Esophagus squamous epithelium (tissue), 5 donors: ENCODE measurements at regions not wholly inside any gene's neighbourhood (a gene's known extent, or its start where the extent isn't known, plus 50 kb on each side); places are given as distances from the start of the nearest gene placed in this dataset.

ENCODE experiments used
- DNase-seq: peaks from one replicate; lab custom pipeline; 2025; lab: John Stamatoyannopoulos, UW
- H3K27ac ChIP-seq, 4 donors: fragments of 200-600 bp; sonication (generic); one replicate each; pipeline ENCODE4 v1.5.1; 2016 to 2019; ENCODE audit warnings: mild to moderate bottlenecking in 1 of 4
- H3K27me3 ChIP-seq, 4 donors: fragments of 200-600 bp; sonication (generic); 1 replicate in 3 of 4; 2 replicates in 1 of 4; pipeline versions ENCODE4 v1.5.1 to v1.6.0; 2017 to 2021; ENCODE audit warnings: antibody characterized with exemption in 1 of 4
- H3K36me3 ChIP-seq, 3 donors: fragments of 200-600 bp; sonication (generic); one replicate each; pipeline ENCODE4 v1.5.1; 2016 to 2019
- H3K4me1 ChIP-seq, 3 donors: fragments of 200-600 bp; sonication (generic); one replicate each; pipeline ENCODE4 v1.5.1; 2017 to 2019
- H3K4me3 ChIP-seq, 4 donors: fragments of 200-600 bp; sonication (generic); 1 replicate in 3 of 4; 2 replicates in 1 of 4; pipeline ENCODE4 v1.5.1; 2016 to 2019; ENCODE audit warnings: mild to moderate bottlenecking in 2 of 4, moderate library complexity in 1 of 4
- H3K9me3 ChIP-seq, 3 donors: fragments of 200-600 bp; sonication (generic); one replicate each; pipeline ENCODE4 v1.5.1; 2016 to 2019
- CTCF ChIP-seq, 6 experiments: fragments of 450-650 bp in 4 of 6; fragments of 200-600 bp in 2 of 6; sonication (generic) in 2 of 6; IDR thresholded peaks; one replicate each; pipeline ENCODE4 v1.5.1; 2016 to 2019; ENCODE audit warnings: antibody characterized with exemption in 6 of 6, mild to moderate bottlenecking in 4 of 6, moderate library complexity in 4 of 6
- POLR2A ChIP-seq, 4 donors: fragments of 450-650 bp; IDR thresholded peaks; one replicate each; pipeline ENCODE4 v1.6.1; 2017; ENCODE audit warnings: antibody characterized with exemption in 4 of 4, mild to moderate bottlenecking in 4 of 4, moderate library complexity in 3 of 4
- WGBS, 2 donors: methylation state at CpG; one replicate each; pipeline ENCODE4 v1.1.5; 2018; 5-methylcytosine and 5-hydroxymethylcytosine counted together
- intact Hi-C: fragments of 100-400 bp; cut with DNase I; formaldehyde crosslinking; loops from one replicate; pipeline ENCODE4 v1.15.0; 2022
- donor health status: DM: yes; HTN: yes; CAD: no.

- Histone ChIP-seq H3K9me3 (no peaks in the 10 kb centered on the region), H3K27ac (no peak overlapping the region), H3K36me3 (no peaks in the 10 kb centered on the region), H3K4me1 (peaks cover 0 to 16% (median 5%) of the 10 kb centered on the region in 3 donors), H3K4me3 (no peak overlapping the region), H3K27me3 (no peaks in the 10 kb centered on the region)
- no peak for TF ChIP-seq POLR2A (IDR thresholded peaks at IDR 0.05)
- no peak for TF ChIP-seq CTCF (IDR thresholded peaks at IDR 0.05)
- 64 to 68% methylated on average over 4 of the region's 4 CpGs for WGBS, 2 donors
- intact Hi-C loops, result no loop called here
- no peak for DNase-seq
Measured at GRCh38 chr12:93056971-93057535, 128.0 kb upstream of the EEA1 start.

DNA sequence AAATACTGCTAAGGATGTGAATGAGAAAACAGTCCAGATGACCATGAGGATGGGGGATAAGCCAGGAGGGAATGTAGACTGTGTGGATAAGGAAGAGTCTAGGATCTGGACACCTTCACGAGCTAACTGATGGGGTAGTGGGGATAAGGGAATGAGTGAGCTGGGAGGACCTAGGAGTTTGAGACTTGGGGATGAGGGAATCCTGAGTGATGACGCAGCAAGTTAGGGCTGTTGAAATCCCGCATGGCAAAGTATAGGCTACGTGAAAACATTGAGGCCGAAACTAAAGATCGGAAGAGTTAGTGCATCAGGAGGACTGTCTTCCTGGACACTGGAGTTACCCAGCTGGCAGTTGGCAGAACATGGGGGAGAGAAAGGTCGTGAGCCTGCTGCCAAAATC is 129.2 kb upstream of the EEA1 start:
- H3K27ac ChIP-seq, result no peak overlapping the region
- H3K9me3 ChIP-seq, result no peaks in the 10 kb centered on the region
- H3K4me1 ChIP-seq, result peaks cover 0 to 21% (median 5%) of the 10 kb centered on the region in 3 donors
- intact Hi-C loops, result no loop called here
- TF ChIP-seq CTCF (IDR thresholded peaks at IDR 0.05) (no peak), POLR2A (IDR thresholded peaks at IDR 0.05) (no peak)
- no peaks in the 10 kb centered on the region for H3K27me3 ChIP-seq
- no peaks in the 10 kb centered on the region for H3K36me3 ChIP-seq
- DNase-seq, result no peak
- 76 to 88% methylated on average over 7 of the region's 7 CpGs for WGBS, 2 donors
- H3K4me3 ChIP-seq, result no peak overlapping the region

DNA sequence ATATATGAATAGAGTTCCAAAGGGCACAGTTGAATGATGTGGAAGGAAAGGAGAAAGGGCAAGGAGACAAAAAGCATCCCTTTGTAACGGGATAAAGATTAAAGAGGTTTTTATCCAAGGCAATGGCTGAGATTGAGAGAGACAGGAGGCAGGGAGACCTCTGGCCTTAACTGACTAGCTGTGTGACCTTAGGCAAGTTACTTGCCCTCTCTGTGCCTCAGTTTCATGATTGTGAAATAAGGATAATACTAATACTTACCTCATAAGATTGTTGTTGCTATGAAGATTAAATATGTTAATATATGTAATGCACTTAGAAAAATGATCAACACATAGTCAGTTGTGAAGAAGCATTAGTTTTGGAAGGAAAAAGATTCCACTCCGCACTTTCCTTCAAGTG is 130.2 kb upstream of the EEA1 start:
- Histone ChIP-seq H3K27me3 (no peaks in the 10 kb centered on the region), H3K4me3 (no peak overlapping the region), H3K9me3 (no peaks in the 10 kb centered on the region), H3K36me3 (no peaks in the 10 kb centered on the region), H3K27ac (no peak overlapping the region), H3K4me1 (peaks cover 0 to 21% (median 5%) of the 10 kb centered on the region in 3 donors)
- 89 to 93% methylated on average over 2 of the region's 2 CpGs for WGBS, 2 donors
- no peak for DNase-seq
- intact Hi-C loops, result no loop called here
- TF ChIP-seq POLR2A (IDR thresholded peaks at IDR 0.05) (no peak), CTCF (IDR thresholded peaks at IDR 0.05) (no peak)

DNA sequence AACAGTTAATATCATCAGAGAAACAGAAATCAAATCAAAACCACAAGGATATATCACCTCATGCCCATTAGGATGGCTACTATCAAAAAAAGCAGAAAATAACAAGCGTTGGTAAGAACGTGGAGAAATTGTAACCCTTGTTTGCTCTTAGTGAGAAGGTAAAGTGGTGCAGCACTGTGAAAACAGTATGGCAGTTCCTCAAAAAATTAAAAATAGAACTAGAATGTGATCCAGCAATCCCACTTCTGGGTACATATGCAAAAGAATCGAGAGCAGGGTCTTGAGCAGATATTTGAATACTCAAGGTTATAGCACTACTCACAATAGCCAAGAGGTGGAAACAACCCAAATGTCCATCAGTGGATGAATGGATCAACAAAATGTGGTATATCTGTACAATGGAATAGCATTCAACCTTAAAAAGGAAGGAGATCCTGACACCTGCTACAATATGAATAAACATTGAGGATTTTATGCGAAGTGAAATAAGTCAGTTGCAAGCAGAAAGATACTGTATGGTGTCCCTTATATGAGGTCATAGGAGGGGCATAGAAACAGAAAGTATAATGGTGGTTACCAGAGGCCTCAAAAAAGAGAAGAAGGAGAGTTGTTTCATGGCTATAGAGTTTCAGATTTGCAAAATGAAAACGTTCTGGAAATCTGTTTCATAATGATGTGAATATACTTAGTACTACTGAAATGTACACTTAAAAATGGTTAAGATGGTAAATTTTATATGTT is 131.0 kb upstream of the EEA1 start:
- WGBS, 2 donors, result 67 to 78% methylated on average over 5 of the region's 5 CpGs
- intact Hi-C loops, result no loop called here
- no peak overlapping the region for H3K4me3 ChIP-seq
- TF ChIP-seq POLR2A (IDR thresholded peaks at IDR 0.05) (no peak), CTCF (IDR thresholded peaks at IDR 0.05) (no peak)
- no peaks in the 10 kb centered on the region for H3K36me3 ChIP-seq
- no peaks in the 10 kb centered on the region for H3K9me3 ChIP-seq
- DNase-seq, result no peak
- no peaks in the 10 kb centered on the region for H3K27me3 ChIP-seq
- H3K4me1 ChIP-seq, result peaks cover 0 to 21% (median 5%) of the 10 kb centered on the region in 3 donors
- H3K27ac ChIP-seq, result no peak overlapping the region

GRCh38 chr12:93060666-93061472 is 131.8 kb upstream of the EEA1 start:
- no peak for DNase-seq
- Histone ChIP-seq H3K4me1 (peaks cover 0 to 21% (median 5%) of the 10 kb centered on the region in 3 donors), H3K4me3 (no peak overlapping the region), H3K27ac (peak overlapping the region in 3 of 4 donors; percentile 14 to 51 (median 49)), H3K27me3 (no peaks in the 10 kb centered on the region), H3K36me3 (no peaks in the 10 kb centered on the region), H3K9me3 (no peaks in the 10 kb centered on the region)
- intact Hi-C loops, result no loop called here
- whole genome bisulfite sequencing, 2 donors, result 65 to 68% methylated on average over 6 to 8 of the region's 8 CpGs
- TF ChIP-seq POLR2A (IDR thresholded peaks at IDR 0.05) (no peak), CTCF (IDR thresholded peaks at IDR 0.05) (no peak)
